ENCODE measurements at regions not wholly inside any gene's neighbourhood (a gene's known extent, or its start where the extent isn't known, plus 50 kb on each side); places are given as distances from the start of the nearest gene placed in this dataset.

GRCh38 chr6:51459958-51460357 is 627.5 kb downstream of the PKHD1 start:
- TF ChIP-seq MAX (IDR thresholded peaks at IDR 0.05; ENCODE audit: low read depth, low read length) (no peak), MYC (IDR thresholded peaks at IDR 0.05; ENCODE audit: low read depth, low read length) (no peak), POLR2A (IDR thresholded peaks at IDR 0.05; ENCODE audit: extremely low read depth, insufficient read length) (no peak), CTCF (IDR thresholded peaks at IDR 0.05; ENCODE audit: low read depth, low read length) (no peak)
- DNase-seq (ENCODE audit: low read depth): no peak
- H3K4me3 ChIP-seq (ENCODE audit: low read depth, low read length): no peak overlapping the region

- TF ChIP-seq MAX (IDR thresholded peaks at IDR 0.05; ENCODE audit: low read depth, low read length) (no peak), MYC (IDR thresholded peaks at IDR 0.05; ENCODE audit: low read depth, low read length) (no peak), CTCF (IDR thresholded peaks at IDR 0.05; ENCODE audit: low read depth, low read length) (no peak), POLR2A (IDR thresholded peaks at IDR 0.05; ENCODE audit: extremely low read depth, insufficient read length) (no peak)
- no peak for DNase-seq (ENCODE audit: low read depth)
- no peak overlapping the region for H3K4me3 ChIP-seq (ENCODE audit: low read depth, low read length)
These were observed 624.5 kb downstream of the PKHD1 start for GRCh38 chr6:51462896-51463295.

- no peak overlapping the region for H3K4me3 ChIP-seq (ENCODE audit: low read depth, low read length)
- no peak for TF ChIP-seq CTCF (IDR thresholded peaks at IDR 0.05; ENCODE audit: low read depth, low read length)
- TF ChIP-seq MYC (IDR thresholded peaks at IDR 0.05; ENCODE audit: low read depth, low read length): no peak
- no peak for TF ChIP-seq POLR2A (IDR thresholded peaks at IDR 0.05; ENCODE audit: extremely low read depth, insufficient read length)
- no peak for TF ChIP-seq MAX (IDR thresholded peaks at IDR 0.05; ENCODE audit: low read depth, low read length)
- no peak for DNase-seq (ENCODE audit: low read depth)
These were observed 624.1 kb downstream of the PKHD1 start for GRCh38 chr6:51463321-51463720.

- TF ChIP-seq POLR2A (IDR thresholded peaks at IDR 0.05; ENCODE audit: extremely low read depth, insufficient read length) (no peak), MAX (IDR thresholded peaks at IDR 0.05; ENCODE audit: low read depth, low read length) (no peak), MYC (IDR thresholded peaks at IDR 0.05; ENCODE audit: low read depth, low read length) (no peak), CTCF (IDR thresholded peaks at IDR 0.05; ENCODE audit: low read depth, low read length) (no peak)
- DNase-seq (ENCODE audit: low read depth): no peak
- H3K4me3 ChIP-seq (ENCODE audit: low read depth, low read length): no peak overlapping the region
These were observed 622.5 kb downstream of the PKHD1 start for GRCh38 chr6:51464956-51465355.

GRCh38 chr6:51466427-51466826 is 621.0 kb downstream of the PKHD1 start:
- DNase-seq (ENCODE audit: low read depth): no peak
- H3K4me3 ChIP-seq (ENCODE audit: low read depth, low read length): no peak overlapping the region
- TF ChIP-seq CTCF (IDR thresholded peaks at IDR 0.05; ENCODE audit: low read depth, low read length) (no peak), MYC (IDR thresholded peaks at IDR 0.05; ENCODE audit: low read depth, low read length) (no peak)

- TF ChIP-seq MAX (IDR thresholded peaks at IDR 0.05; ENCODE audit: low read depth, low read length) (no peak), POLR2A (IDR thresholded peaks at IDR 0.05; ENCODE audit: extremely low read depth, insufficient read length) (no peak), CTCF (IDR thresholded peaks at IDR 0.05; ENCODE audit: low read depth, low read length) (no peak), MYC (IDR thresholded peaks at IDR 0.05; ENCODE audit: low read depth, low read length) (no peak)
- DNase-seq (ENCODE audit: low read depth): no peak
- no peak overlapping the region for H3K4me3 ChIP-seq (ENCODE audit: low read depth, low read length)
These were observed 620.0 kb downstream of the PKHD1 start for GRCh38 chr6:51467231-51467952.
